LNCAP (cell line): ENCODE measurements at regions not wholly inside any gene's neighbourhood (a gene's known extent, or its start where the extent isn't known, plus 50 kb on each side); places are given as distances from the start of the nearest gene placed in this dataset.

ENCODE experiments used
- TF ChIP-seq, protein P1 (sequence below): fragments of 450-650 bp; IDR thresholded peaks from 2 replicates; pipeline ENCODE4 v1.5.1; 2017; ENCODE audit warnings: mild to moderate bottlenecking

DNA sequence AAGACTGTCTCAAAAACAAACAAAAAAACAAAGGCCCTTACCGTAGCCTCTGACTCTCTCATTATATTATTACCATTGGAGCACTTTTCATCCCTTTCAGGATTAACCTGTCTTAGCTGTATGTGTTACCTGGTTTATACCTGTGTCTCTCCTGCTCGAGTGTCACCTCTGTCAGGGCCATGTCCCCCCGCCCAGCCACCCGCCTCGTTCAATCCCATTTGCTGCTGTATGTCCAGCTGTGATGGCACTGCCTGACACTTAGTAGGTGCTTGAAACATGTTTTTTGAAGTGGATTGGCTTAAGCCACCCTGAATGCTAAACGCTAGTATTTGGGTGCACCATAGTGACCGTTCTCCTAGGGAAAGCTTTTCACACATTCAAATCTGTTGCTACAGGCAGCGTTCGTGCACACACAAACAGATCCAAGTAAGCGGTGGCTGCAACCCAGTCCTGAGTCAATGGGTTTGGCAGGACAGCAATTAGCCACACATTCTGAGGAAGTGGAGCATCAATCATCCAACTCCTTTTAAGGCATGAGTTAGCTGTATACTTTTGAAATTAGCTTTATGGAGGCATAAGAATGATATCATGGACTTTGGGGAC is 98.9 kb upstream of the ZNF217 start:
- TF ChIP-seq, protein P1, sequence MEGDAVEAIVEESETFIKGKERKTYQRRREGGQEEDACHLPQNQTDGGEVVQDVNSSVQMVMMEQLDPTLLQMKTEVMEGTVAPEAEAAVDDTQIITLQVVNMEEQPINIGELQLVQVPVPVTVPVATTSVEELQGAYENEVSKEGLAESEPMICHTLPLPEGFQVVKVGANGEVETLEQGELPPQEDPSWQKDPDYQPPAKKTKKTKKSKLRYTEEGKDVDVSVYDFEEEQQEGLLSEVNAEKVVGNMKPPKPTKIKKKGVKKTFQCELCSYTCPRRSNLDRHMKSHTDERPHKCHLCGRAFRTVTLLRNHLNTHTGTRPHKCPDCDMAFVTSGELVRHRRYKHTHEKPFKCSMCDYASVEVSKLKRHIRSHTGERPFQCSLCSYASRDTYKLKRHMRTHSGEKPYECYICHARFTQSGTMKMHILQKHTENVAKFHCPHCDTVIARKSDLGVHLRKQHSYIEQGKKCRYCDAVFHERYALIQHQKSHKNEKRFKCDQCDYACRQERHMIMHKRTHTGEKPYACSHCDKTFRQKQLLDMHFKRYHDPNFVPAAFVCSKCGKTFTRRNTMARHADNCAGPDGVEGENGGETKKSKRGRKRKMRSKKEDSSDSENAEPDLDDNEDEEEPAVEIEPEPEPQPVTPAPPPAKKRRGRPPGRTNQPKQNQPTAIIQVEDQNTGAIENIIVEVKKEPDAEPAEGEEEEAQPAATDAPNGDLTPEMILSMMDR = no peak

DNA sequence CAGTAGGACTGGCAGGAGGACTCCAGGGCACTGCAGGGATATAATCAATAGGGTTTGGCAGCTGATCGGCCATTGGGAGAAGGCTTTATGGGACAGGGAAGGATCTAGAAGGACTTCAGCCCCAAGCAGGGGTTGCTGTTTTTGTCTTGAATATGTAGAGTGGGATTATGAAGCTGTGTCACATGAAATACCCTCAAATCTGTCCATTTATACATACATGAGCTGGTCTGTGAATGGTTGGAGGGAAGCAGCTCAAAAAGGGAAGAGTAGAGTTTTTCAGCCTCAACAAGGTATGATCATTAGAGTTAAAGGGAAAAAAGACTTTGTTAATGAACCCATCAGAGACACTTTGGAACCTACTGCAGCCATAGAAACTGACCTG is 98.2 kb upstream of the ZNF217 start:
- TF ChIP-seq, protein P1 = no peak

DNA sequence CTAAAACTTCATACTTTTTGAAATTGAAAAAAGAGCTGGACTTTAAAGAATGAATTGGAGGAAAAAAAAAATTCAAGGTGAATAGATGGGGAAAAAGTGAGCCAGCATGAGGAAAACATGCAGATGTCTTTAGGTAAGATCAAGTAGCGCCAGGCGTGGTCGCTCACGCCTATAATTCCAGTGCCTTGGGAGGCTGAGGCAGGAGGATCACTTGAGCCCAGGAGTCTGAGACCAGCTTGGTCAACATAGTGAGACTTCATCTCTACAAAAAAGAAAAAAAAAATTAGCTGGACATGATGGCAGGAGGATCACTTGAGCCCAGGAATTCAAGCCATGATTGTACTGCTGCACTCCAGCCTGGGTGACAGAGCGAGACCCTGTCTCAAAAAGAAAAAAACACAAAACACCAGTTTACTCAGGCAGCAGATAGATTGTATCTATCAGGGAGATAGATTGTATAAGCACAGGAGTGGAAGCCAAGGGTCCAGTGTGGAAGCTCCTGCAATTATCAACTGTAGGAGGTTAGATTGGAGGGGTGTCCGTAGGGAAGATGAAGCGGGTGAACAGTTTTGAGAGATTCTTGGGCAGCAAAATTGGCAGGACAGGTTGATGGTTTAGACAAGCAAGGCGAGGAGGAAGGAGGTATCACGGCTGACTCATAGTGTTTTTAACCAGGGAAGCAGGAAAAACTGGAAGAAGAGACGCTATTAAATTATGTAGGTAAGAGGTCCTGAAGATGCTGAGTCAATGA is 97.6 kb upstream of the ZNF217 start:
- TF ChIP-seq, protein P1 = no peak

DNA sequence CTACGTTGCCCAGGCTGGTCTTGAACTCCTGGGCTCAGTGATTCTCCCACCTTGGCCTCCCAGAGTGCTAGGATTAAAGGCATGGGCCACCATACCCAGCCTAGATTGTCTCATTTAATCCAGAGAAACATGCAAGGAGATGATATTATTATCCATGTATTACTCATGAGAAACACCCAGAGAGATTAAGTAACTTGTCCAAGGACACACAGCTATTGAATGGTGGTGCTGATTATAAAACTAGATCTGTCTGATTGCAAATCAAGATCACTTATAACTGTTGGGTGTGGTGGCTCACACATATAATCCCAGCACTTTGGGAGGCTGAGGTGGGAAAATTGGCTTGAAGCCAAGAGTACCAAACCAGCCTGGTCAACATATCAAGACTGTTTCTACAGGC is 94.4 kb upstream of the ZNF217 start:
- TF ChIP-seq, protein P1 = no peak

DNA sequence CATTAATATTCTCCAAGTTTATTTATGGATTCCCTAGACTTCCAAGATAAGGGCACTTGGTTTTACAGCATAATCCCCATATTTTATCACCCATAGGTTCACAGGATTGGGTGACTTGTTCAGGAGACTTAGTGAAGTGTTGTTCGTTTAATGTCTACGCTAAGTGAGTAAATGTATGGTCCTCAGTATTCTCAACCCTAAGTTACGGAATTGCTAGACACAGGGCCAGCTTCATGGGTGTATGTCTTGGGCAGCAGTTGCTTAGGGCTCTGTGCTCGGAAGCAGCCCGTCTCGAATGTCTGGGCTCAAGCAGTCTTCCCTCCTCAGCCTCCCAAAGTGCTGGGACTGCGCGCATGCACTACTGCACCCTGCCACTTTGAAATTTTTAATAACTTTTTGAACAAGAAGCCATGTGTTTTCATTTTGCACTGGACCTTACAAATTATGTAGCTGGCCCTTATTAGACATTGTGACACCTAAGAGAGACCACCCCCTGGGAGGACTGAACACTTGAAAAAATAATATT is 91.5 kb upstream of the ZNF217 start:
- TF ChIP-seq, protein P1 = no peak

DNA sequence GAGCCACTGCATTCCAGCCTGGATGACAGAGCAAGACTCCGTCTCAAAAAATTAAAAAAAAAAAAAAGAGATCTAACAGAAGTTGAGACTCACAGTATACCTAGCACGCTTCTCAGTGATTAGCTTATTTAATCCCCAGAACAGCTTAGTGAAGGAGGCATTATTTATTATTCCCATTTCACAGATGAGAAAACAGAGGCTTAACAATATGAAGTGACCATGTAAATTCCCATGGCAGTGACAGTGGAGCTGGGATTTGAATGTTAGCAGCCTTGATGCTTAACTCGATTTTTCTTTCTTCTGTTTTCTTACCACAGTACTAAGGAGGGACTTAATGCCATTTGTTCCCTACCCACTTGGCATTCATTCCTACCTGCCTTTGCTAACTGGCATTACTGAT is 89.9 kb upstream of the ZNF217 start:
- TF ChIP-seq, protein P1 = no peak

DNA sequence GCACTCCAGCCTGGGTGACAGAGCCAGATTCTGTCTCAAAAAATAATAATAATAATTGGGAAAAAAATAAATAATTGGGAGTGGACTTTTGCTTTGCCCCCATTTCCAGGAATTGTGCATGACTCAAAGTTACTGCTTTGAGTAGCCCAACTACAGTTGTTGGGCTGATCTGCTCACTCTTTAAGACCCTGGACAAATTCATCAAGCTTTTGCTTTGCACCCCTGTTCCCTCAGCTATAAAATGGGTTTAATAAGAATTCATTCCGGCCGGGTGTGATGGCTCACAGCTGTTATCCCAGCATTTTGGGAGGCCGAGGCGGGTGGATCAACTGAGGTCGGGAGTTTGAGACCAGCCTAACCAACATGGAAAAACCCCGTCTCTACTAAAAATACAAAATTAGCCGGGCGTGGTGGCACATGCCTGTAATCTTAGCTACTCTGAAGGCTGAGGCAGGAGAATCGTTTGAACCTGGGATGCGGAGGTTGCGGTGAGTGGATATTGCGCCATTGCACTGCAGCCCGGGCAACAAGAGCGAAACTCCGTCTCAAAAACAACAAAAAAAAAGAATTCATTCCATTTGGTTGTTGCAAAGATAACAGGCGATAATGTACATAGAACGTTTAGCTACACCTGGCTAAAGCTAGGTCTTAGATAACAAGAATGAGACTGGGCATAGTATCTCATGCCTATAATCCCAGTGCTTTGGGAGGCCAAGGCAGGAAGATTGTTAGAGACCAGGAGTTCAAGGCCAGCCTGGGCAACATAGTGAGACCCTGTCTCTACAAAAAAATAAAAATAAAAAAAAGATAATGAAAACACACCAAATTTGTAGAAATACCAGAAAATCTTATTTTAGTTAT is 87.9 kb upstream of the ZNF217 start:
- TF ChIP-seq, protein P1 = no peak
